ENCODE measurements at regions not wholly inside any gene's neighbourhood (a gene's known extent, or its start where the extent isn't known, plus 50 kb on each side); places are given as distances from the start of the nearest gene placed in this dataset.
A peak's percentile ranks its signal among the peaks of the same experiment; 100 is the strongest.

GRCh38 chr7:85669225-85669624 lies 482.4 kb upstream of the SEMA3D start:
- Mint-ChIP-seq H3K4me1 (no peaks in the 10 kb centered on the region), H3K4me3 (no peak overlapping the region), H3K9me3 (no peaks in the 10 kb centered on the region), H3K27ac (no peak overlapping the region), H3K36me3 (no peaks in the 10 kb centered on the region), H3K27me3 (no peaks in the 10 kb centered on the region)
- ATAC-seq, result no peak

GRCh38 chr7:85664341-85664740 lies 477.5 kb upstream of the SEMA3D start:
- no peak for ATAC-seq
- Mint-ChIP-seq H3K4me3 (no peak overlapping the region), H3K27ac (no peak overlapping the region), H3K27me3 (no peaks in the 10 kb centered on the region), H3K36me3 (no peaks in the 10 kb centered on the region), H3K4me1 (no peaks in the 10 kb centered on the region), H3K9me3 (no peaks in the 10 kb centered on the region)

DNA sequence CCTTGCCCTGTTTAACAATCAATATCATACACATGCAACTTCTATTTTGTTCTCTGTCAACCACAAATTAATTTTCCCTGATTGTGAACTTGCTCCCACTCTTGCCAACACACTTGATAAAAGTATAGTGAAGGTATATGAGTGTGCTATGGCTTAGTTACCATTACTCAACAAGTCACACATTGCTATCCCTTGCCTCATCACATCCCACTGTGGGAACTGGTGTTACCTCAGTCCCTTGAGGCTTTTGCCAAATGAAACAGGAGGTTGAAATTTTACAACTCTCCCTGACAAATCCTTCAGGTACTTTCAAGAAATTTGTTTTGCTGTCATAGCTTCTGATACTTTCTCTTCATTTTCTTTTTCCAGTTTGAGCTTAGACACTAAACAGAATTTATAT lies 472.5 kb upstream of the SEMA3D start:
- Mint-ChIP-seq H3K9me3 (no peaks in the 10 kb centered on the region), H3K36me3 (no peaks in the 10 kb centered on the region), H3K27me3 (no peaks in the 10 kb centered on the region), H3K4me1 (no peaks in the 10 kb centered on the region), H3K27ac (no peak overlapping the region), H3K4me3 (no peak overlapping the region)
- no peak for ATAC-seq

- Mint-ChIP-seq H3K27ac (no peak overlapping the region), H3K27me3 (no peaks in the 10 kb centered on the region), H3K36me3 (no peaks in the 10 kb centered on the region), H3K4me3 (no peak overlapping the region), H3K9me3 (peaks cover 3% of the 10 kb centered on the region), H3K4me1 (no peaks in the 10 kb centered on the region)
- ATAC-seq, result no peak
Measured at GRCh38 chr7:85655252-85655651, 468.4 kb upstream of the SEMA3D start.

- no peak overlapping the region for H3K27ac Mint-ChIP-seq
- H3K27me3 Mint-ChIP-seq, result no peaks in the 10 kb centered on the region
- H3K4me3 Mint-ChIP-seq, result no peak overlapping the region
- no peaks in the 10 kb centered on the region for H3K36me3 Mint-ChIP-seq
- no peak for ATAC-seq
- no peaks in the 10 kb centered on the region for H3K9me3 Mint-ChIP-seq
- H3K4me1 Mint-ChIP-seq, result no peaks in the 10 kb centered on the region
Measured at GRCh38 chr7:85644272-85644671, 457.4 kb upstream of the SEMA3D start.

DNA sequence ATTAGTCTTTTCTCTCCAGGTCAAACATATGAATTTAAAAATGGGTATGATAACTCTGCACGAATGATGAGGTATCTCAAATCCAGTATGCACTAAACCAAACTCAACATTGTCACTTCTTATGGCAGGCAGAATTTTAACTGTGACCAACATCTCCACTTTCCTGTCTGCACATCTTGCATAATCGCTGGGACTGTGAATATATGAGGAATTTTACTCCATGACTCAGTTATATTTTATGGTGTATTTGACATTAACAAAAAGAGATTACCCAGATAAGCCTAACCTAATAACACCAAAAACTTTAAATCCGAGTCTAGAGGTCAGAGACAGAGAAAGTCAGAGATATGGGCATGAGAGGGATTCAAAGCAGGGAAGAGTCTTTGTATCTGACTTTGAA lies 454.5 kb upstream of the SEMA3D start:
- Mint-ChIP-seq H3K9me3 (no peaks in the 10 kb centered on the region), H3K27me3 (no peaks in the 10 kb centered on the region), H3K36me3 (no peaks in the 10 kb centered on the region), H3K4me1 (no peaks in the 10 kb centered on the region), H3K27ac (no peak overlapping the region), H3K4me3 (no peak overlapping the region)
- no peak for ATAC-seq

DNA sequence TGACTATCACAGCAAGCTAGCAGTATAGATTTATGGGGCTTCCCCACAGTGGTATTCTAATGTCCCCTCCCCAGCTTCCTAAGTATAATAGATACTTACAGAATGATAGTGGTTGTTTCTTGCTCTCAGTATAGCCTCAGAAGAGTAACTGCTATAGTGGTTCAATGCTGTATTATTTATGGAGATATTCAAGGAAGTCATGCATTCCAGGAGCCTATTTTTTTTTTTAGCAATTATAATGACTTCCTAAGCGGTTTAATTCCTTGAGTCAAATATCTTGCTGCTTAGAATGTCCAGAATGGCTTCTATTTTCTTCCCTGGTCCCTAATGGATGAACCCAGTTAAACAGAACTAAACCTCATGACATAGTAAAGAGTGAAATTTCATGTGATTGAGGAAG lies 451.5 kb upstream of the SEMA3D start:
- H3K9me3 Mint-ChIP-seq, result no peaks in the 10 kb centered on the region
- H3K4me3 Mint-ChIP-seq, result no peak overlapping the region
- ATAC-seq, result no peak
- H3K27ac Mint-ChIP-seq, result no peak overlapping the region
- no peaks in the 10 kb centered on the region for H3K4me1 Mint-ChIP-seq
- no peaks in the 10 kb centered on the region for H3K36me3 Mint-ChIP-seq
- H3K27me3 Mint-ChIP-seq, result no peaks in the 10 kb centered on the region

- Mint-ChIP-seq H3K27me3 (no peaks in the 10 kb centered on the region), H3K4me1 (no peaks in the 10 kb centered on the region), H3K36me3 (no peaks in the 10 kb centered on the region), H3K27ac (no peak overlapping the region), H3K9me3 (no peaks in the 10 kb centered on the region), H3K4me3 (no peak overlapping the region)
- no peak for ATAC-seq
Measured at GRCh38 chr7:85634951-85635350, 448.1 kb upstream of the SEMA3D start.

DNA sequence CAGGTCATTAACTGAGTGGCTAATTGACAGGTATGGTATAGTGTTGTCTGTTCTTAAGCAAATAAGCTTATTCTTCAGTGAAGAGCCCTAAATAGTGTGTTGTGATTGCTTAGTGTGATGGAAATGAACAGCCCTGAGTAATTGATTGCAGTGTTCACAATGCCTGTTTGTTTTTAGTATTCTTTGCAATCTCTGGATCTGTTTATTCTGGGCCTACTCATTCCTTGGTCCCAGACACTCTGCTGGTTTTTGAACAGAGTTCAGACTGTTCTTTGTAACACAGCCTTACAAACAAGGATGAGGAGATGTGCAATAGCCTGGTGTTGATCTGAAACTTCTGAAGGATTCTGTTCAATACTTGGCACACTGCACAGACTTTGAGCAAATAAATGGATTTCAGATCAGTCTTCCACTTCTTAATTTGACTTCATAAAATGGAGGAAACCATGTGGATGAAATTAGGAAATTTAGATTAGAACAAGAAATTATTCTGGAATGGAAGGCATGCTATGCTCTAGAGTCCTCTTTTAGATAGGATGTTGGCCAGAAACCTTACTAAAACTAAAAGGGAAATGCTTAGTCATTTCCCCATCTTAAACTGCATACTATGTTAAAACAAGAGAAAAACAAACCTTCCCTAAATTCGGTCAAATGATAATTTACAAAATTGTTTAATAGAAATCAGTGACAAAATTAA lies 444.2 kb upstream of the SEMA3D start:
- H3K4me1 Mint-ChIP-seq, result no peaks in the 10 kb centered on the region
- no peaks in the 10 kb centered on the region for H3K9me3 Mint-ChIP-seq
- H3K27me3 Mint-ChIP-seq, result no peaks in the 10 kb centered on the region
- H3K4me3 Mint-ChIP-seq, result no peak overlapping the region
- H3K27ac Mint-ChIP-seq, result no peak overlapping the region
- H3K36me3 Mint-ChIP-seq, result no peaks in the 10 kb centered on the region
- no peak for ATAC-seq

DNA sequence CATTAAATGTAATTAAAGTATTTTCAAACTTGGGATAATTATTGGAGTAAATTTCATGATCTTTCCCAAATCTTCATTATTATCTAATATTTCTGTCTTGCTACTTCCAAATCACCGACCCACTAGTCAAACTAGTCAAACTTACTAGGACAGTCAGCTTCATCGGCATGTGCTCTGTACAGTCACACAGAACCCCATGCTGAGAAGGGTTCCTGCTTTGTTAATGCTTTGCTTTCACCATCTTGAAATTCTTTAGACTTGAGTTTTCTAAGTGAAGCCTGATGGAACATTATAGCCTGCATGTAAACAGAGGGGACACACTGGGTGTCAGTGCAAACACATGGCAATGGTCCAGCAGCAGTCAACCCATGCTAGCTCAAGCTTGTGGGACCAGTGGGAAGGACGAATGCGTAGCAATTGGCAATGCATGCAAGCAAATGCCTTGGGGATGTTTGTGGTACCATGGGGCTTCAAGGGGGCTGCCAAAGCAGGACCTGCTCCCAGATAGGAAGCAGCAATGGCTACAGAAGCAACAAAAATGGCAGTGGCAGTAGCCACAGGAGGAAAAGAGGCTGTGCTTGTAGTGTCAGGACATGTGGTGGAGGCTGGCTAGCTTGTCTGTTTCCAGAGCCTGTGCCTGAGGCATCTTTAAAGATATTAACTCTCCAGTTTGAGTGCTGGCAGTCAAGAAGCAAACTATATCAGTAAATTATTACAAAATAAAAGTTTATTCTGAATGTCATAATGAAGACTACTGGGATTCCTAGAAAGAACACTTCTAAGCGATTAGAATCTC lies 441.1 kb upstream of the SEMA3D start:
- no peaks in the 10 kb centered on the region for H3K9me3 Mint-ChIP-seq
- no peak overlapping the region for H3K4me3 Mint-ChIP-seq
- no peak overlapping the region for H3K27ac Mint-ChIP-seq
- no peak for ATAC-seq
- no peaks in the 10 kb centered on the region for H3K4me1 Mint-ChIP-seq
- no peaks in the 10 kb centered on the region for H3K36me3 Mint-ChIP-seq
- no peaks in the 10 kb centered on the region for H3K27me3 Mint-ChIP-seq

DNA sequence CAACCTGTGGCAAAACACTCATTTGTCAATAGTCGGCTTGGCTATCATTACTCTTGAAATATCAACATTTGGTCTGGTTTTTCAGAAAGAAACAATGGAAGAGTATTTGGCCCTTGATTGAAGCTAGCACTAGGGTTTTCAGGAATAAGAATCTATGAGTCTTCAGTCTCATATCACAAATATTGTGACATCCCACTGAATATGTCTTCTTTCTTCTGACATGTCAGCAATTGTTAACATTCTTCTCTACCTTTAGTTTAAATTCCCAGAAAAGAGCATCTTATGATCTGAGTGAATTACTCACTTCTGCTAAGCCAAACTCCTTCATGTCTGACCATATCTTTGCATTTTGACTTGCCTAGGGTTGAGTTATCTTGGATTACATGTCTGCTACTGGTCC lies 435.2 kb upstream of the SEMA3D start:
- no peak overlapping the region for H3K27ac Mint-ChIP-seq
- no peaks in the 10 kb centered on the region for H3K36me3 Mint-ChIP-seq
- no peaks in the 10 kb centered on the region for H3K9me3 Mint-ChIP-seq
- no peaks in the 10 kb centered on the region for H3K27me3 Mint-ChIP-seq
- peaks cover 6% of the 10 kb centered on the region for H3K4me1 Mint-ChIP-seq
- H3K4me3 Mint-ChIP-seq, result no peak overlapping the region
- ATAC-seq, result no peak

GRCh38 chr7:85620936-85621685 lies 434.3 kb upstream of the SEMA3D start:
- no peak for ATAC-seq
- Mint-ChIP-seq H3K27me3 (no peaks in the 10 kb centered on the region), H3K36me3 (no peaks in the 10 kb centered on the region), H3K4me3 (no peak overlapping the region), H3K27ac (no peak overlapping the region), H3K4me1 (peaks cover 6% of the 10 kb centered on the region), H3K9me3 (no peaks in the 10 kb centered on the region)

GRCh38 chr7:85619236-85619635 lies 432.4 kb upstream of the SEMA3D start:
- H3K4me3 Mint-ChIP-seq, result no peak overlapping the region
- H3K4me1 Mint-ChIP-seq, result peaks cover 6% of the 10 kb centered on the region
- no peaks in the 10 kb centered on the region for H3K36me3 Mint-ChIP-seq
- no peaks in the 10 kb centered on the region for H3K9me3 Mint-ChIP-seq
- H3K27ac Mint-ChIP-seq, result no peak overlapping the region
- H3K27me3 Mint-ChIP-seq, result no peaks in the 10 kb centered on the region
- no peak for ATAC-seq

DNA sequence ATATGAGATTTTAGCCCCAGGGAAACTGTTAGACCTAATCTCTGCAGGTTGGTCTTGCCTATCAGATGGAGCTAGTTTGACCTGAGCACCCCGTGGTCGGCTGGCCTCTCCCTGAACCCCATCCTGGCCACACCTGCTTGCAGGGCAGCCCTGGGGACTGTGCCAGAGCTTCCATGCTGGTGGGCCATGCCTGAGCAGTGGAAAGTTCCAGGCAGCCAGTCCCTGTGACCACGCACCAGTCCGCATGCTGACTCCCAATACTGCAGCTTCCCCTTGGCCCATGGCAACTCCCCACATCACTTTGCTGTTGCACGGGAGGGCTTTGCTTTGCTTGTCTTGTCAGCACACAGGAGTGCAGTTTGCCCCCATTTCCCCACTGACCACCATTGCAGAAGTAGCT lies 427.8 kb upstream of the SEMA3D start:
- Mint-ChIP-seq H3K36me3 (no peaks in the 10 kb centered on the region), H3K4me3 (no peak overlapping the region), H3K9me3 (no peaks in the 10 kb centered on the region), H3K27me3 (no peaks in the 10 kb centered on the region), H3K4me1 (no peaks in the 10 kb centered on the region), H3K27ac (no peak overlapping the region)
- peak; percentile 41 for ATAC-seq

DNA sequence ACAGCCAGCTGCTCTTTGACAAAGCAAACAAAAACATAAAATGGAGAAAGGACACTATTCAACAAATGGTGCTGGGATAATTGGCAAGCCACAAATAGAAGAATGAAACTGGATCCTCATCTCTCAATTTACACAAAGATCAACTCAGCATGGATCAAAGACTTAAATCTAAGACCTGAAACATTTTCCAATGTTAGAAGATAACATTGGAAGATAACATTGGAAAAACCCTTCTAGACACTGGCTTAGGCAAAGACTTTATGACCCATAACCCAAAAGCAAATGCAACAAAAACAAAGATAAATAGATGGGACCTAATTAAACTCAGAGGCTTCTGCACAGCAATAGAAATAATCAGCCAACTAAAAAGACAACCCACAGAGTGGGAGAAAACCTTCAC lies 425.7 kb upstream of the SEMA3D start:
- Mint-ChIP-seq H3K4me1 (no peaks in the 10 kb centered on the region), H3K4me3 (no peak overlapping the region)
- ATAC-seq, result no peak

DNA sequence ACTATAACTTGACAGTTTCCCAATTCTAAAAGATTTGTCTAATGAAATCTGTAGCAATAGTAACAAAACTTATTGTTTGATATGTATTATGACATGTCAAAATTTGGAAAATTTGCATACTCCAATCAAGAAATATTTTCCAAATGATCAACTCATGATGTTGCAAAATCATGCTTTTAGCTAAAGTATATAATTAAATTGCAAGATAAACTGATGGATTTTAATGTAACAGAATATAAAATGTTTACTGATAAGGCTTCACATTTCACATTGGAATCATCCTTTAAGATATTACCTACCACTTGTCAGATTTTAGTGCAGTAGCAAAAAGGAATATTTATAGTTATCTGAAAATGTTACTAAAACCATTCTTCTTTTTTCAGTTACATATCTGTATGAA lies 421.9 kb upstream of the SEMA3D start:
- no peak overlapping the region for H3K4me3 Mint-ChIP-seq

More for the DNA sequence above, 425.7 kb upstream of the SEMA3D start:
- no peaks in the 10 kb centered on the region for H3K36me3 Mint-ChIP-seq
- H3K27ac Mint-ChIP-seq, result no peak overlapping the region
- H3K27me3 Mint-ChIP-seq, result no peaks in the 10 kb centered on the region
- no peaks in the 10 kb centered on the region for H3K9me3 Mint-ChIP-seq

More for the DNA sequence above, 421.9 kb upstream of the SEMA3D start:
- Mint-ChIP-seq H3K27ac (no peak overlapping the region), H3K9me3 (peaks cover 2% of the 10 kb centered on the region), H3K4me1 (no peaks in the 10 kb centered on the region), H3K36me3 (no peaks in the 10 kb centered on the region), H3K27me3 (no peaks in the 10 kb centered on the region)
- no peak for ATAC-seq

Measured in stimulated activated memory B cell treated with anti-CD40 and anti-IgM and Interleukin-4, amounts not matched to agents 10 μg/mL and 1 μg/mL and 100 μg/mL, for 72 hours (primary cell).